Astrocyte (in vitro differentiated cells and primary cell): ENCODE measurements at regions not wholly inside any gene's neighbourhood (a gene's known extent, or its start where the extent isn't known, plus 50 kb on each side); places are given as distances from the start of the nearest gene placed in this dataset.

Experiments used
- DNase-seq: peaks from one replicate; pipeline ENCODE4 v3.0.0-alpha.2; 2010; ENCODE audit warnings: low read depth
- FAIRE-seq: peaks from 2 replicates; lab custom pipeline; 2011; peaks lifted over from hg19 to GRCh38; lab: Jason Lieb, UNC
- H2AFZ ChIP-seq: 2 replicates; pipeline ENCODE4 v1.6.0; 2012; ENCODE audit warnings: low read depth, low read length, inconsistent platforms
- H3K27ac ChIP-seq: 2 replicates; pipeline ENCODE4 v1.5.1; 2011; ENCODE audit warnings: low read depth, low read length, inconsistent platforms
- H3K27me3 ChIP-seq: 2 replicates; pipeline ENCODE4 v1.6.0; 2011; ENCODE audit warnings: low read length, inconsistent platforms; ENCODE audit not compliant: insufficient read depth
- H3K36me3 ChIP-seq: 2 replicates; pipeline ENCODE4 v1.5.1; 2011; ENCODE audit warnings: low read length, inconsistent platforms; ENCODE audit not compliant: insufficient read depth
- H3K4me1 ChIP-seq: 2 replicates; pipeline ENCODE4 v1.5.1; 2011; ENCODE audit warnings: low read length, inconsistent platforms; ENCODE audit not compliant: insufficient read depth
- H3K4me2 ChIP-seq: 2 replicates; pipeline ENCODE4 v1.6.0; 2012; ENCODE audit warnings: low read length, inconsistent platforms
- H3K4me3 ChIP-seq: 2 replicates; pipeline ENCODE4 v1.5.1; 2011; ENCODE audit warnings: low read depth, mild to moderate bottlenecking, low read length, inconsistent platforms; ENCODE audit not compliant: insufficient read depth
- H3K79me2 ChIP-seq: 2 replicates; pipeline ENCODE4 v1.6.0; 2012; ENCODE audit warnings: mild to moderate bottlenecking, low read length, inconsistent platforms; ENCODE audit not compliant: insufficient read depth
- H3K9ac ChIP-seq: 2 replicates; pipeline ENCODE4 v1.6.0; 2012; ENCODE audit warnings: mild to moderate bottlenecking, low read length, inconsistent platforms
- H3K9me3 ChIP-seq: 2 replicates; pipeline ENCODE4 v1.5.1; 2012; ENCODE audit warnings: low read depth, mild to moderate bottlenecking, low read length, inconsistent platforms; ENCODE audit not compliant: insufficient read depth
- H4K20me1 ChIP-seq: 2 replicates; pipeline ENCODE4 v1.6.0; 2012; ENCODE audit warnings: low read length, inconsistent platforms; ENCODE audit not compliant: insufficient read depth
- H3K27ac Mint-ChIP-seq: one replicate; pipeline ENCODE4 v1.8.0; 2021; ENCODE audit warnings: mild to moderate bottlenecking, mixed read lengths; ENCODE audit not compliant: unreplicated experiment
- H3K27me3 Mint-ChIP-seq: one replicate; pipeline ENCODE4 v1.8.0; 2021; ENCODE audit warnings: low read depth, mixed read lengths; ENCODE audit not compliant: unreplicated experiment
- H3K36me3 Mint-ChIP-seq: one replicate; pipeline ENCODE4 v1.8.0; 2021; ENCODE audit warnings: low read depth, mixed read lengths; ENCODE audit not compliant: unreplicated experiment
- H3K4me1 Mint-ChIP-seq: one replicate; pipeline ENCODE4 v1.8.0; 2021; ENCODE audit warnings: low read depth, mixed read lengths; ENCODE audit not compliant: unreplicated experiment
- H3K4me3 Mint-ChIP-seq: one replicate; pipeline ENCODE4 v1.8.0; 2021; ENCODE audit warnings: mild to moderate bottlenecking, moderate library complexity, mixed read lengths; ENCODE audit not compliant: unreplicated experiment
- H3K9me3 Mint-ChIP-seq: one replicate; pipeline ENCODE4 v1.8.0; 2021; ENCODE audit warnings: mild to moderate bottlenecking, mixed read lengths; ENCODE audit not compliant: unreplicated experiment
- EZH2 ChIP-seq: IDR thresholded peaks from 2 replicates; pipeline ENCODE4 v1.6.1; 2012; ENCODE audit warnings: mild to moderate bottlenecking, low read length, inconsistent platforms; ENCODE audit not compliant: insufficient read depth
- TF ChIP-seq, protein P1 (sequence below): IDR thresholded peaks from 2 replicates; pipeline ENCODE4 v1.5.1; 2011; ENCODE audit warnings: low read depth, mild to moderate bottlenecking, inconsistent platforms, low read length, moderate library complexity; ENCODE audit not compliant: insufficient read depth

DNA sequence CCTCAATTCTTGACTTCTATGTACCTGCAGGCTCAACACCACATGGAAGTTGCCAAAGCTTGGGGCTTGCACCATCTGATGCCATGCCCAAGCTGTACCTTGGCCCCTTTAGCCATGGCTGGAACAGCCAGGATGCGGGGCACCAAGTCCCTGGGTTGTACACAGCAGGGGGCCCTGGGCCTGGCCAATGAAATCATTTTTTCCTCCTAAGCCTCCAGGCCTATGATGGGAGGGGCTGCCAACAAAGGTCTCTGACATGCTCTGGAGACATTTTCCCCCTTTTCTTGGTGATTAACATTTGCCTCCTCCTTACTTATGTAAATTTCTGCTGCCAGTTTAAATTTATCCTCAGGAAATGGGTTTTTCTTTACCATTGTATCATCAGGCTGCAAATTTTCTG, 1428.1 kb downstream of the C4orf33 start:
- no peaks in the 10 kb centered on the region for H3K4me1 ChIP-seq
- FAIRE-seq (no peak), DNase-seq (no peak)
- Mint-ChIP-seq H3K27me3 (no peaks in the 10 kb centered on the region), H3K4me1 (no peaks in the 10 kb centered on the region), H3K9me3 (peaks cover 14% of the 10 kb centered on the region), H3K36me3 (peaks cover 3% of the 10 kb centered on the region), H3K4me3 (no peak overlapping the region), H3K27ac (no peak overlapping the region)
- no peaks in the 10 kb centered on the region for H3K36me3 ChIP-seq
- no peaks in the 10 kb centered on the region for H4K20me1 ChIP-seq
- no peak overlapping the region for H3K27ac ChIP-seq
- TF ChIP-seq, protein P1, sequence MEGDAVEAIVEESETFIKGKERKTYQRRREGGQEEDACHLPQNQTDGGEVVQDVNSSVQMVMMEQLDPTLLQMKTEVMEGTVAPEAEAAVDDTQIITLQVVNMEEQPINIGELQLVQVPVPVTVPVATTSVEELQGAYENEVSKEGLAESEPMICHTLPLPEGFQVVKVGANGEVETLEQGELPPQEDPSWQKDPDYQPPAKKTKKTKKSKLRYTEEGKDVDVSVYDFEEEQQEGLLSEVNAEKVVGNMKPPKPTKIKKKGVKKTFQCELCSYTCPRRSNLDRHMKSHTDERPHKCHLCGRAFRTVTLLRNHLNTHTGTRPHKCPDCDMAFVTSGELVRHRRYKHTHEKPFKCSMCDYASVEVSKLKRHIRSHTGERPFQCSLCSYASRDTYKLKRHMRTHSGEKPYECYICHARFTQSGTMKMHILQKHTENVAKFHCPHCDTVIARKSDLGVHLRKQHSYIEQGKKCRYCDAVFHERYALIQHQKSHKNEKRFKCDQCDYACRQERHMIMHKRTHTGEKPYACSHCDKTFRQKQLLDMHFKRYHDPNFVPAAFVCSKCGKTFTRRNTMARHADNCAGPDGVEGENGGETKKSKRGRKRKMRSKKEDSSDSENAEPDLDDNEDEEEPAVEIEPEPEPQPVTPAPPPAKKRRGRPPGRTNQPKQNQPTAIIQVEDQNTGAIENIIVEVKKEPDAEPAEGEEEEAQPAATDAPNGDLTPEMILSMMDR = no peak
- TF ChIP-seq EZH2 = no peak
- no peaks in the 10 kb centered on the region for H3K79me2 ChIP-seq
- peaks cover 2% of the 10 kb centered on the region for H3K9me3 ChIP-seq
- no peak overlapping the region for H3K4me3 ChIP-seq
- H3K9ac ChIP-seq = no peak overlapping the region
- no peak overlapping the region for H2AFZ ChIP-seq
- no peaks in the 10 kb centered on the region for H3K27me3 ChIP-seq
- H3K4me2 ChIP-seq = no peak overlapping the region

DNA sequence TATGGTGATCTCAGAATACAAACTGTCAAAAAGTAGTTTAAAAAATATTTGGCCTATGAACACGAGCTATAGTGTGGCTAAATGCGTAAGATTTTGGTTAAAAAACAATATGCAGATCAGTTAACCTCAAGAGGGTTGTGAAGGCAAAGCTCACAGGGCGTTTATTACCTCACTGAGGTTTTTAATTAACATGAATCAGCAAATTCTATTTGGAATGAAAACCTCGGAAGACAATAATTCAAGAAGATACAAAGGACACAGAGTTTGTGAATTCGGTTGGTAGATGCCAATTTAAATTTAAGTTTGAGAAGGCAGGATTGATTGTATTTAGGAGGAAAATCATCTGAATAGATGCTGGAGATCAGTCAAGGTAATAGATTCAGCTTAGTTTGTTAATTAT, 1434.6 kb downstream of the C4orf33 start:
- H4K20me1 ChIP-seq = no peaks in the 10 kb centered on the region
- no peak for FAIRE-seq
- H3K36me3 Mint-ChIP-seq = no peaks in the 10 kb centered on the region
- H3K4me1 ChIP-seq = no peaks in the 10 kb centered on the region
- no peak overlapping the region for H3K4me3 Mint-ChIP-seq
- no peaks in the 10 kb centered on the region for H3K27me3 ChIP-seq
- TF ChIP-seq, protein P1 = no peak
- no peak for TF ChIP-seq EZH2
- no peak overlapping the region for H2AFZ ChIP-seq
- H3K79me2 ChIP-seq = no peaks in the 10 kb centered on the region
- H3K27ac ChIP-seq = no peak overlapping the region
- H3K27me3 Mint-ChIP-seq = no peaks in the 10 kb centered on the region
- H3K4me3 ChIP-seq = no peak overlapping the region
- no peaks in the 10 kb centered on the region for H3K4me1 Mint-ChIP-seq
- no peaks in the 10 kb centered on the region for H3K9me3 Mint-ChIP-seq
- H3K4me2 ChIP-seq = no peak overlapping the region
- H3K27ac Mint-ChIP-seq = no peak overlapping the region
- H3K36me3 ChIP-seq = no peaks in the 10 kb centered on the region
- no peaks in the 10 kb centered on the region for H3K9me3 ChIP-seq
- no peak overlapping the region for H3K9ac ChIP-seq
- DNase-seq = no peak

DNA sequence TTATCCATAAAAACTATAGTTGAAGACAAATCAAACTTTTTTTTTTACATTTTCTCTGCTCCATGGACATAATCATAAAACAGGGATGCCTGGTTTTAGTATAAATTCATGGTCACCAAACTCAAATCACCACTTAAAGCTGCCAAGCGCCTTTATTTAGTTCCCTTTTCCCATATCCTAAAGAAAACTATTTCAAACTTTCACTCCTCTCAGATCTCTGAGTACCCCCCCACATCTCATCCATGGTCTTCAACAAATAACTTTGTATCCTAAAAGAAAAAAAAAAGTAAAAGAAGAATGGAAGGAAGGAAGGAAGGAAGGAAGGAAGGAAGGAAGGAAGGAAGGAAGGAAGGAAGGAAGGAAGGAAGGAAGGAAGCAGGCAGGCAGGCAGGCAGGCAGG, 1438.7 kb downstream of the C4orf33 start:
- H3K4me1 Mint-ChIP-seq = no peaks in the 10 kb centered on the region
- H3K27me3 ChIP-seq = no peaks in the 10 kb centered on the region
- H3K36me3 Mint-ChIP-seq = no peaks in the 10 kb centered on the region
- no peaks in the 10 kb centered on the region for H3K4me1 ChIP-seq
- H3K4me2 ChIP-seq = no peak overlapping the region
- H2AFZ ChIP-seq = no peak overlapping the region
- no peak overlapping the region for H3K4me3 Mint-ChIP-seq
- no peak overlapping the region for H3K4me3 ChIP-seq
- no peak overlapping the region for H3K27ac Mint-ChIP-seq
- no peak overlapping the region for H3K27ac ChIP-seq
- H3K9me3 ChIP-seq = no peaks in the 10 kb centered on the region
- H3K79me2 ChIP-seq = no peaks in the 10 kb centered on the region
- H3K9ac ChIP-seq = no peak overlapping the region
- TF ChIP-seq, protein P1 = no peak
- no peak for TF ChIP-seq EZH2
- H3K9me3 Mint-ChIP-seq = no peaks in the 10 kb centered on the region
- DNase-seq = no peak
- no peaks in the 10 kb centered on the region for H3K27me3 Mint-ChIP-seq
- H3K36me3 ChIP-seq = no peaks in the 10 kb centered on the region
- FAIRE-seq = no peak
- H4K20me1 ChIP-seq = no peaks in the 10 kb centered on the region
